ENCODE measurements at regions not wholly inside any gene's neighbourhood (a gene's known extent, or its start where the extent isn't known, plus 50 kb on each side); places are given as distances from the start of the nearest gene placed in this dataset.

GRCh38 chr6:69494595-69494994 lies 302.2 kb downstream of the LMBRD1 start:
- H3K4me1 ChIP-seq (ENCODE audit: insufficient read depth, poor library complexity, severe bottlenecking): no peaks in the 10 kb centered on the region
- H3K36me3 ChIP-seq (ENCODE audit: low read depth): no peaks in the 10 kb centered on the region
- ATAC-seq (ENCODE audit: low read depth): no peak
- H3K27ac ChIP-seq (ENCODE audit: poor library complexity, severe bottlenecking): no peak overlapping the region
- TF ChIP-seq CTCF (IDR thresholded peaks at IDR 0.05; ENCODE audit: poor library complexity, severe bottlenecking): no peak
- no peaks in the 10 kb centered on the region for H3K9me3 ChIP-seq (ENCODE audit: severe bottlenecking)
- no peaks in the 10 kb centered on the region for H3K27me3 ChIP-seq (ENCODE audit: insufficient read depth, poor library complexity, severe bottlenecking)
- no peak for DNase-seq (ENCODE audit: low spot score)
- no peak overlapping the region for H3K4me3 ChIP-seq (ENCODE audit: severe bottlenecking)

GRCh38 chr6:69489970-69490369 lies 306.8 kb downstream of the LMBRD1 start:
- Histone ChIP-seq H3K27ac (ENCODE audit: poor library complexity, severe bottlenecking) (no peak overlapping the region), H3K4me3 (ENCODE audit: severe bottlenecking) (no peak overlapping the region), H3K4me1 (ENCODE audit: insufficient read depth, poor library complexity, severe bottlenecking) (no peaks in the 10 kb centered on the region), H3K36me3 (ENCODE audit: low read depth) (no peaks in the 10 kb centered on the region), H3K9me3 (ENCODE audit: severe bottlenecking) (no peaks in the 10 kb centered on the region), H3K27me3 (ENCODE audit: insufficient read depth, poor library complexity, severe bottlenecking) (no peaks in the 10 kb centered on the region)
- ATAC-seq (ENCODE audit: low read depth) (no peak), DNase-seq (ENCODE audit: low spot score) (no peak)
- TF ChIP-seq CTCF (IDR thresholded peaks at IDR 0.05; ENCODE audit: poor library complexity, severe bottlenecking): no peak

- Histone ChIP-seq H3K27ac (ENCODE audit: poor library complexity, severe bottlenecking) (no peak overlapping the region), H3K27me3 (ENCODE audit: insufficient read depth, poor library complexity, severe bottlenecking) (no peaks in the 10 kb centered on the region), H3K36me3 (ENCODE audit: low read depth) (no peaks in the 10 kb centered on the region), H3K4me3 (ENCODE audit: severe bottlenecking) (no peak overlapping the region), H3K4me1 (ENCODE audit: insufficient read depth, poor library complexity, severe bottlenecking) (no peaks in the 10 kb centered on the region), H3K9me3 (ENCODE audit: severe bottlenecking) (no peaks in the 10 kb centered on the region)
- no peak for DNase-seq (ENCODE audit: low spot score)
- peak; percentile 23 for TF ChIP-seq CTCF (IDR thresholded peaks at IDR 0.05; ENCODE audit: poor library complexity, severe bottlenecking)
- no peak for ATAC-seq (ENCODE audit: low read depth)
Observed at GRCh38 chr6:69487688-69488087, 309.1 kb downstream of the LMBRD1 start.

GRCh38 chr6:69466979-69467570 lies 329.7 kb downstream of the LMBRD1 start:
- no peak overlapping the region for H3K27ac ChIP-seq (ENCODE audit: poor library complexity, severe bottlenecking)
- ATAC-seq (ENCODE audit: low read depth) (no peak), DNase-seq (ENCODE audit: low spot score) (no peak)
- no peaks in the 10 kb centered on the region for H3K27me3 ChIP-seq (ENCODE audit: insufficient read depth, poor library complexity, severe bottlenecking)
- no peak overlapping the region for H3K4me3 ChIP-seq (ENCODE audit: severe bottlenecking)
- no peak for TF ChIP-seq CTCF (IDR thresholded peaks at IDR 0.05; ENCODE audit: poor library complexity, severe bottlenecking)
- H3K9me3 ChIP-seq (ENCODE audit: severe bottlenecking): no peaks in the 10 kb centered on the region
- H3K36me3 ChIP-seq (ENCODE audit: low read depth): no peaks in the 10 kb centered on the region
- no peaks in the 10 kb centered on the region for H3K4me1 ChIP-seq (ENCODE audit: insufficient read depth, poor library complexity, severe bottlenecking)

- Histone ChIP-seq H3K36me3 (ENCODE audit: low read depth) (no peaks in the 10 kb centered on the region), H3K9me3 (ENCODE audit: severe bottlenecking) (no peaks in the 10 kb centered on the region), H3K4me1 (ENCODE audit: insufficient read depth, poor library complexity, severe bottlenecking) (no peaks in the 10 kb centered on the region), H3K27ac (ENCODE audit: poor library complexity, severe bottlenecking) (no peak overlapping the region), H3K4me3 (ENCODE audit: severe bottlenecking) (no peak overlapping the region), H3K27me3 (ENCODE audit: insufficient read depth, poor library complexity, severe bottlenecking) (no peaks in the 10 kb centered on the region)
- no peak for TF ChIP-seq CTCF (IDR thresholded peaks at IDR 0.05; ENCODE audit: poor library complexity, severe bottlenecking)
- DNase-seq (ENCODE audit: low spot score) (no peak), ATAC-seq (ENCODE audit: low read depth) (no peak)
Observed at GRCh38 chr6:69465866-69466265, 330.9 kb downstream of the LMBRD1 start.

All from RWPE2 (cell line).